ENCODE measurements at regions not wholly inside any gene's neighbourhood (a gene's known extent, or its start where the extent isn't known, plus 50 kb on each side); places are given as distances from the start of the nearest gene placed in this dataset.

DNA sequence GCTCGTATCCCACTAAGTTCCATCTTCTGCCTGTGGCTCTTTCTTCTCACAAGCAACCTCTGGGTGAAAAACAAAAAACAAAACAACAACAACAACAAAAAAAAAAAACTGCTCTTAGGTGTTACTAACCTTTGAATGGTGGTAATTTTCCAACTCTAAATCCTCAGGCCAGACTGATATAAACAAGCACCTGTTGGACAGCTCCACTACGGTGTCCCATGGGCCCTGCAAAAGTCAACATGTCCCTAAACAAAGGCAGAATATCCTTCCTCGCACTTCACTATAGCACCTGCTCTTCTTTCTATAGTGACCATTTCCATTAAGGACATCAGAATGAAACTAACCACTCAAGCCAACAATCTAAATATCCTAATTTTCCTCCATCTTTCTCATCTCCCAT lies 54.6 kb upstream of the PARM1 start:
- no peak for DNase-seq

DNA sequence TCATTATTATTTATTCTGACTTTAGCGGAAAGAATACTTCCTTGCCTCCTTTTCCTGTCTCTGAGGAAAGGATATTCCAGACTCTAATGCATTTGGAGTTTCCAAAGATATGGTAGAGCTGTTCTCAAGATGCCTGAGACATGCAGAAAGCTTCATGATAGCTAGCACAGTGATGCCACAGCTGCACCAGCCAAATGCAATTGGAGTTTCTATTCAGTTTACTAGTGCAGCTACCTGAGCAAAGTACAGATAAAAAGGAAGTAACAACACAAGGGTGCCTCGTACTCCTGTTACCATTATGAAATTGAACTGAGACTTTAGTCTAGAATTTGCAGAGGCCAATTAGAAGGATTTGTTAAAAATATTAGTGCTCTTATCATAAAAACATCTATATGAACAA lies 57.5 kb upstream of the PARM1 start:
- DNase-seq, result no peak

- DNase-seq, result peak; percentile 67
These were observed 58.1 kb upstream of the PARM1 start for GRCh38 chr4:74874753-74875367.

- DNase-seq, result no peak
These were observed 59.2 kb upstream of the PARM1 start for GRCh38 chr4:74873545-74874301.

- no peak for DNase-seq
These were observed 64.7 kb upstream of the BTC start for GRCh38 chr4:74858921-74859562.

DNA sequence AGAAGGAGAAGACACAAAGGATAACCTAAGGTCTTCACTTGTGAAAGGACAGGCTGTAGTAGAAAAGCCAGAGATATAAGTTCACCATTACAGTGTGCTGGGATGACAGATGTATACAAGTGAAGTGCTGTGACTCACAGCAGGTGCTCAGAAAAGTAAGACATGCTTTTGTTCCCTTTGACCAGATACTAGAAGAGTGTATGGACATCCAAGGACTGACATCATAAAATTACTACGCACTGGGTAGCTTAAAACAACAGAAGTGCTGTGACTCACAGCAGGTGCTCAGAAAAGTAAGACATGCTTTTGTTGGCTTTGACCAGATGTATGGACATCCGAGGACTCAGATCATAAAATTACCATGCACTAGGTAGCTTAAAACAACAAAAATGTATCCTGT lies 61.6 kb upstream of the BTC start:
- no peak for DNase-seq

DNA sequence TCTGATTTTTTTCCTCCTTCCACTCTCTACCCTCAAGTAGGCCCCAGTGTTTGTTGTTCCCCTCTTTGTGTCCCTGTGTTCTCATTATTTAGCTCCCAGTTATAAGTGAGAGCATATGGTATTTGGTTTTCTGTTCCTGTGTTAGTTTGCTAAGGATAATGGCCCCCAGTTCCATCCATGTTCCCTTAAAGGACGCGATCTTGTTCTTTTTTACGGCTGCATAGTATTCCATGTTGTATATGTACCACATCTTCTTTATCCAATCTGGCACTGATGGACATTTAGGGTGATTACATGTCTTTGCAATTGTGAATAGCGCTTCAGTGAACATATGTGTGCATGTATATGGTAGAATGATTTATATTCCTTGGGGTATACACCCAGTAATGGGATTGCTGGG lies 54.5 kb upstream of the BTC start:
- DNase-seq, result no peak

GRCh38 chr4:74845834-74846233 lies 51.5 kb upstream of the BTC start:
- no peak for DNase-seq

Measured in fibroblast of skin of back (primary cell).